ENCODE measurements at regions not wholly inside any gene's neighbourhood (a gene's known extent, or its start where the extent isn't known, plus 50 kb on each side); places are given as distances from the start of the nearest gene placed in this dataset.
"Not testable (repeated sequence)": the region's sequence is repeated elsewhere in the genome, so short reads cannot be mapped to it uniquely, and the experiment has no call there.

DNA sequence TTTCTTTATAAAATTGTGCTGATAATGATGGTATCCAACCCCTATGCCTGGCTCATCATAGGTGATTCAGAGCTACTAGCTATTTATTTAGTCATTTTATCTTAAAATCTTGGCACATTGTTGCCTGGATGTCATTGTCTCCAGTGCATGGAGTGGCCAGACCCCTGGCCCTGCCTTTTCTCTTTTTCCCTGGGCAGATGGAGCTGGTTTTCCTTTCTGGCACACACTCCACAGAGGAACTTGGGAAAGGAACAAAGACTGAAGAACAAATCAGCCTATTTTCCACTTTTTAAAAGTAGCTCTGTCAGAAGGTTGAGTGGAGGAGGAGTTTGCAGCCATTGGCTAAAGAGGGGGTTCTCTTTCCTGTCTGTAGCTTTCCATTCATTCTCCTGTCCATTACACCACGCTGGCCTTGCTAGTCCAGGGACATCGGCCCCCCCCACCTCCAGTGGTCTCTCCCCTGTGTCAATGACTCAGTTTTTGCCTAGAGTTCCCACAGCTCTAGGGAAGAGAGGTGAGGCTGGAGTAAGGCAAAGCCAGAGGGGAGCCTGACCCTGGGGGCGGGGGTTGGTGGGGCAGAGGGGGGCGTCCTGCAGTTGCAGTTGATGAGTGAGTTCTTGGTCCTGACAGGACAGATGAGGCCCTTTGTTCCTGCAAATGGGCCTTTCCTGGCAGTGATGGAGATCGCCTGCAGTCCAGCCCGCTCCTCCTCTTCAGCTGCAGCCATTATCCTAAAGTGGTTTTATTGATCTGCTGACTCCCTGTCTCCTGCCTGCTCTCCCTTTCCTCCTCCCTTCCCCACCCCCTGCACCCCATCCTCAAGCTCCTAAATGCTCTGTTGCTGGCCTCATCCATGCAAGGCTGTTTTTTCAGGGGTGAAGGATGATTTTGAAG lies 774.5 kb downstream of the DHX35 start:
- Histone ChIP-seq H3K36me3 (ENCODE audit: insufficient read depth, low read length) (no peaks in the 10 kb centered on the region), H3K27ac (ENCODE audit: low read depth, low read length) (no peak overlapping the region), H3K27me3 (ENCODE audit: insufficient read depth, low read length) (no peaks in the 10 kb centered on the region), H3K4me3 (ENCODE audit: low read length) (no peak overlapping the region), H3K4me1 (ENCODE audit: insufficient read depth, low read length) (0 out of 2 replicates have a peak, but pooled peaks cover 5% of the 10 kb centered on the region), H3K9me3 (ENCODE audit: insufficient read depth, low read depth, low read length) (peaks cover 9% of the 10 kb centered on the region; the same call in 1 of the 2 replicates), H3K9ac (ENCODE audit: low read depth, low read length) (no peak overlapping the region)
- 78% methylated on average over 5 of the region's 6 CpGs for WGBS

GRCh38 chr20:39725513-39725912 lies 763.4 kb downstream of the DHX35 start:
- WGBS, result 94% methylated on average over 6 of the region's 6 CpGs
- not testable (repeated sequence) for H3K27ac ChIP-seq (ENCODE audit: low read depth, low read length); H3K27me3 ChIP-seq (ENCODE audit: insufficient read depth, low read length); H3K4me1 ChIP-seq (ENCODE audit: insufficient read depth, low read length); H3K4me3 ChIP-seq (ENCODE audit: low read length); H3K9ac ChIP-seq (ENCODE audit: low read depth, low read length); H3K36me3 ChIP-seq (ENCODE audit: insufficient read depth, low read length)
- H3K9me3 ChIP-seq (ENCODE audit: insufficient read depth, low read depth, low read length), result peaks cover 19% of the 10 kb centered on the region

DNA sequence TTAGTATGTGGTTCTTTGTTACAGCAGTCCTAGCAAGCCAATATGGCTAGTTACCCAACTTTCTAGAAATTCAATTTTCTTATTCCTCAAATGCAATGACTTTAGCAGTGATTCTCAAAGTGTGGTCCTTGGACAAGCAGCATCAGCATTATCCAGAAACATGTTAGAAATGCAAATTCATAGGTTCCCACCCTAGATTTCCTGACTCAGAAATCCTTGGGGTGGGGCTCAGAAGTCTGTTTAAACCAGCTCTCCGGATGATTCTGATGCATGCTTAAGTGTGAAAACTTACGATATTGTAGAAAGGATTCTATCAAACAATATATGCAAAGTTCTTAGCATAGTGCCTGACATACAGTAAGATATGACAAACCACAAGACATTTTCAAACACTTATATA lies 757.1 kb downstream of the DHX35 start:
- no peaks in the 10 kb centered on the region for H3K36me3 ChIP-seq (ENCODE audit: insufficient read depth, low read length)
- H3K9me3 ChIP-seq (ENCODE audit: insufficient read depth, low read depth, low read length), result no peaks in the 10 kb centered on the region
- 100% methylated on average over 2 of the region's 2 CpGs for WGBS
- H3K9ac ChIP-seq (ENCODE audit: low read depth, low read length), result no peak overlapping the region
- no peaks in the 10 kb centered on the region for H3K27me3 ChIP-seq (ENCODE audit: insufficient read depth, low read length)
- no peak overlapping the region for H3K4me3 ChIP-seq (ENCODE audit: low read length)
- H3K4me1 ChIP-seq (ENCODE audit: insufficient read depth, low read length), result no peaks in the 10 kb centered on the region
- H3K27ac ChIP-seq (ENCODE audit: low read depth, low read length), result no peak overlapping the region

DNA sequence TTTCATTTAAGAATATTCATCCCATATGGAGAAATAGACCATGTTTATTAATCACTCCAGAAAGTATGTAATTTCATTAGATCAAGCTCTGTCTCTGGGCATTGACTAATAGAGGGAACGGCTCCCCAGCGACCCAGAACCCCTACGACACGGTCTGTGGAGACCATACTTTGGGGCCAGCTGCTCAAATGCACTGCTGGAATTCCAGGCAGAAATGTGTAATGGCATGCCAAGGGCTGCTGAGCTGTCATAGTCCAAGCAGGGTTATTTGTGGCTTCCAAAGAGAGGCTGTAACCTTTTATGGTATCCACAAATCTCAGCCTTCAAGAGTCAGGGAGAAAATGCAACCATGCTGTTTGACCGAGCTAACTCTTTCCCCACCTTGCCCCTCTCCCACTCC lies 755.8 kb downstream of the DHX35 start:
- no peak overlapping the region for H3K27ac ChIP-seq (ENCODE audit: low read depth, low read length)

DNA sequence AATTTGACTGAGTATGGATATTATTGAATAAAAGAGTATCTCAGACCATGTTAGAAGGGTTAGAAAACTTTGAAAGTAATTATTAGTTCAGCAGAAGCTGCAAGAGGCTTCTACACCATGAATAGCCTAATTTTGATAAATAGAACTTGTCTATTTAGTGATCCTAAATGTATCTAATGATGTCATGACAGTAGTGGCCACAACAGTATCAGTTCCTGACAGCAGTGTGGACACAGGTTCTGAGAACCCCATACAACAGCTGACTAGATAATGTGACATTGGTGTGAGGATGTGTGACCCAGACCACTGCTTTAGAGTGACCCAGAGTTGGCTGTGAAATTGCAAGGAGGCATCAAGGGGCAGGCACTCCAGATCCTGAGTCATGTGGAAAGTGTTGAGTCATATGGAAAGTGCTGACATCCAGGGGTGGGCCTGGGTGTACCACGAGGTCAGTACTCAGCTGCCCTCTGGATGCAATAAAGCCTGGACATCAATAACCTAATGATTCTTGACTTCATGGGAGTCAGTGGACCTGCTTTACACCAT lies 754.7 kb downstream of the DHX35 start:
- Histone ChIP-seq H3K9ac (ENCODE audit: low read depth, low read length) (no peak overlapping the region), H3K9me3 (ENCODE audit: insufficient read depth, low read depth, low read length) (no peaks in the 10 kb centered on the region), H3K27me3 (ENCODE audit: insufficient read depth, low read length) (no peaks in the 10 kb centered on the region), H3K4me1 (ENCODE audit: insufficient read depth, low read length) (no peaks in the 10 kb centered on the region), H3K4me3 (ENCODE audit: low read length) (no peak overlapping the region), H3K36me3 (ENCODE audit: insufficient read depth, low read length) (no peaks in the 10 kb centered on the region), H3K27ac (ENCODE audit: low read depth, low read length) (no peak overlapping the region)
- 83% methylated on average over 1 of the region's 1 CpG for WGBS

More for the DNA sequence above, 755.8 kb downstream of the DHX35 start:
- Histone ChIP-seq H3K9me3 (ENCODE audit: insufficient read depth, low read depth, low read length) (no peaks in the 10 kb centered on the region), H3K4me1 (ENCODE audit: insufficient read depth, low read length) (no peaks in the 10 kb centered on the region), H3K27me3 (ENCODE audit: insufficient read depth, low read length) (no peaks in the 10 kb centered on the region), H3K36me3 (ENCODE audit: insufficient read depth, low read length) (no peaks in the 10 kb centered on the region), H3K4me3 (ENCODE audit: low read length) (no peak overlapping the region), H3K9ac (ENCODE audit: low read depth, low read length) (no peak overlapping the region)
- 95% methylated on average over 5 of the region's 5 CpGs for WGBS

GRCh38 chr20:39713076-39713840 lies 751.1 kb downstream of the DHX35 start:
- no peaks in the 10 kb centered on the region for H3K36me3 ChIP-seq (ENCODE audit: insufficient read depth, low read length)
- H3K4me3 ChIP-seq (ENCODE audit: low read length), result no peak overlapping the region
- H3K4me1 ChIP-seq (ENCODE audit: insufficient read depth, low read length), result no peaks in the 10 kb centered on the region
- no peaks in the 10 kb centered on the region for H3K9me3 ChIP-seq (ENCODE audit: insufficient read depth, low read depth, low read length)
- WGBS, result 90% methylated on average over 4 of the region's 4 CpGs
- H3K27ac ChIP-seq (ENCODE audit: low read depth, low read length), result no peak overlapping the region
- H3K27me3 ChIP-seq (ENCODE audit: insufficient read depth, low read length), result no peaks in the 10 kb centered on the region
- no peak overlapping the region for H3K9ac ChIP-seq (ENCODE audit: low read depth, low read length)

DNA sequence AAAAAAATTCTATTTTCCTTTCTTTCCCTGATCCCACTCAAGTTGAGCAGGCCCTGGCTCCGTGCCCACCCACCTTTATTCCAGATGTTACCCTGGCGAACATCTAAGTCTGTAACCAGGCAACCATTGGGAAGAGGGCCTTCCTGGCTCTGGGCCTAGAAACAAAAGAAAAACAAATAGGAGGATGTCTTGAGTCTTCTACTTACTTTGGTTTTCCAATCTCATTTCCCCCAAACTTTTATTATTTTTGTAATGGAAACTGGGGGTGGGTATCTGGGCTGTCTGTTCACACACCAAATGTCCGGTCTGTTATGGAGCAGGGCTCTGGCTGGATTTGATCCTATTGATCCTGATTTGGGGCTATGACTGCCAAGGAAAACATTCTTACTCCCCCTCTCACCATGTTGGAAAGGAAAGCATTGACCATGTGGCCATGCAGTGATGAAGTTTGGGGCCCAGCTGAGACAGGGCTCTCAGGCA lies 744.1 kb downstream of the DHX35 start:
- 97% methylated on average over 3 of the region's 3 CpGs for WGBS
- H3K4me1 ChIP-seq (ENCODE audit: insufficient read depth, low read length), result peaks cover 6% of the 10 kb centered on the region; the same call in 1 of the 2 replicates
- no peak overlapping the region for H3K4me3 ChIP-seq (ENCODE audit: low read length)
- no peaks in the 10 kb centered on the region for H3K27me3 ChIP-seq (ENCODE audit: insufficient read depth, low read length)
- no peaks in the 10 kb centered on the region for H3K9me3 ChIP-seq (ENCODE audit: insufficient read depth, low read depth, low read length)
- no peak overlapping the region for H3K27ac ChIP-seq (ENCODE audit: low read depth, low read length)
- no peaks in the 10 kb centered on the region for H3K36me3 ChIP-seq (ENCODE audit: insufficient read depth, low read length)
- H3K9ac ChIP-seq (ENCODE audit: low read depth, low read length), result no peak overlapping the region

DNA sequence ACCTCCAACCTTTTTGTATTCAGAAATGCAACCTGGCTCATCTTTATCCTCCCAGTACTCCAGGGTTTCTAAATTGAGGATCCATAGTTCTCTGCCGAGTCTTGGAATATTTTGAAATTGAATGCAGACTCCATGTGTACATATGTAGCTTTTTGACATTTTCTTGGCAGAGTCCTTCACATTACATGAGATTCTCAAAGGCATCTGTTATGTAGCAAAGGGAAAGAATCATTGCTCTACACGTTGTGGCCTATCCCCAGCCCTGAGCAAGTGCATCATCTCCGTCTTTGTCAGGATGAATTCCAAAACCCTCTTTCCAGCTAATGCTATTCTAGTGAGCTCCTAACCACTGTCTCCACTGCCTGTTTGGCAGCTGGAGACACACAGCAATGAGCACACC lies 742.9 kb downstream of the DHX35 start:
- no peak overlapping the region for H3K27ac ChIP-seq (ENCODE audit: low read depth, low read length)
- WGBS, result 94% methylated on average over 3 of the region's 3 CpGs

GRCh38 chr20:39703357-39703756 lies 741.2 kb downstream of the DHX35 start:
- H3K4me3 ChIP-seq (ENCODE audit: low read length); H3K9me3 ChIP-seq (ENCODE audit: insufficient read depth, low read depth, low read length); H3K4me1 ChIP-seq (ENCODE audit: insufficient read depth, low read length); H3K9ac ChIP-seq (ENCODE audit: low read depth, low read length); H3K27me3 ChIP-seq (ENCODE audit: insufficient read depth, low read length); H3K27ac ChIP-seq (ENCODE audit: low read depth, low read length); H3K36me3 ChIP-seq (ENCODE audit: insufficient read depth, low read length): not testable (repeated sequence)
- 97% methylated on average over 2 of the region's 3 CpGs for WGBS

More for the DNA sequence above, 742.9 kb downstream of the DHX35 start:
- Histone ChIP-seq H3K9me3 (ENCODE audit: insufficient read depth, low read depth, low read length) (no peaks in the 10 kb centered on the region), H3K27me3 (ENCODE audit: insufficient read depth, low read length) (no peaks in the 10 kb centered on the region), H3K9ac (ENCODE audit: low read depth, low read length) (no peak overlapping the region), H3K4me1 (ENCODE audit: insufficient read depth, low read length) (peaks cover 6% of the 10 kb centered on the region; the same call in 1 of the 2 replicates), H3K4me3 (ENCODE audit: low read length) (no peak overlapping the region), H3K36me3 (ENCODE audit: insufficient read depth, low read length) (no peaks in the 10 kb centered on the region)

DNA sequence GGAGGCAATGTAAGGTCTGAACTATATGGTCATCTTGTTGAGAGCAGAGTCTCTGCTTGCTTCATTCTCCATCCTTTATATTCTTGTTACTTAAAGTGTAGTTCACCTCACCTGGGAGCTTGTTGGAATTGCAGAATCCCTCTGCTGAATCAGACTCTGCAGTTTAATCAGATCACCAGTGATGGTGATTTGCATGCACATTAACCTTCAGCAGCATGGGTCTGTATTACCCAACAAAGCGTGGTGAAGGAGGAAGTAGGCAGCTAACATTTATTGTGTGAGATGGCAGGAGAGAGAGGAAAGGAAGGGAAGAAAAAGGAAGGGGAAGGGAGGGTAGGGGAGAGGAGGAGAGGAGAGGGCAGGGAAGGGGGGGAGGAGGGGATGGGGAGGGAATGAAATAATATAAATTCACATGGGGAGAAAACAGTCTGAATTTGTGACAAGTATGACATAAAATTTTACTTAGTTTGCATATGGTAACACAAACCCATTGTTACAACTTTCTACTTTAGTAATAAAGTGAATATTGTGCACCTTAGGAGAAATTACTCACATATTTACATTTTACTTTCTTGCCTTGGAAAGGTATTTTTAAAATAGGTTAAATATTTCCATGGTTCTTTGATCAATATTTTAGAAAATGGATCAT lies 740.7 kb downstream of the DHX35 start:
- peaks cover 6% of the 10 kb centered on the region; the same call in 1 of the 2 replicates for H3K4me1 ChIP-seq (ENCODE audit: insufficient read depth, low read length)
- H3K27ac ChIP-seq (ENCODE audit: low read depth, low read length), result no peak overlapping the region
- no peaks in the 10 kb centered on the region for H3K27me3 ChIP-seq (ENCODE audit: insufficient read depth, low read length)
- no peak overlapping the region for H3K4me3 ChIP-seq (ENCODE audit: low read length)
- no peak overlapping the region for H3K9ac ChIP-seq (ENCODE audit: low read depth, low read length)
- no peaks in the 10 kb centered on the region for H3K9me3 ChIP-seq (ENCODE audit: insufficient read depth, low read depth, low read length)
- WGBS, result 75% methylated on average over 1 of the region's 1 CpG
- no peaks in the 10 kb centered on the region for H3K36me3 ChIP-seq (ENCODE audit: insufficient read depth, low read length)
